ENCODE measurements at regions not wholly inside any gene's neighbourhood (a gene's known extent, or its start where the extent isn't known, plus 50 kb on each side); places are given as distances from the start of the nearest gene placed in this dataset.

- H3K27ac ChIP-seq = no peak overlapping the region
- DNase-seq (ENCODE audit: low read depth in 1 of 2, low spot score in 1 of 2) (no peak), FAIRE-seq (no peak), ATAC-seq (no peak)
- H3K4me1 ChIP-seq = no peaks in the 10 kb centered on the region
- CTCF ChIA-PET = no interaction called here
- H3K4me2 ChIP-seq = no peak overlapping the region
- H3K9me3 ChIP-seq = no peaks in the 10 kb centered on the region
- TF ChIP-seq TP53 (CRISPR knock-in tag; IDR thresholded peaks at IDR 0.05) (no peak), ESRRA (IDR thresholded peaks at IDR 0.05; ENCODE audit: borderline replicate concordance, low read length) (no peak), ELK1 (IDR thresholded peaks at IDR 0.05; ENCODE audit: low read depth, low read length) (no peak), EHMT2 (IDR thresholded peaks at IDR 0.05; ENCODE audit: low read depth) (no peak), HDAC2 (IDR thresholded peaks at IDR 0.05) (no peak), SMC3 (IDR thresholded peaks at IDR 0.05) (no peak), NR3C1 (IDR thresholded peaks at IDR 0.05) (no peak), JUNB (IDR thresholded peaks at IDR 0.05) (no peak), ZNF302 (CRISPR knock-in tag; IDR thresholded peaks at IDR 0.05) (no peak)
- TF ChIP-seq, protein P1, sequence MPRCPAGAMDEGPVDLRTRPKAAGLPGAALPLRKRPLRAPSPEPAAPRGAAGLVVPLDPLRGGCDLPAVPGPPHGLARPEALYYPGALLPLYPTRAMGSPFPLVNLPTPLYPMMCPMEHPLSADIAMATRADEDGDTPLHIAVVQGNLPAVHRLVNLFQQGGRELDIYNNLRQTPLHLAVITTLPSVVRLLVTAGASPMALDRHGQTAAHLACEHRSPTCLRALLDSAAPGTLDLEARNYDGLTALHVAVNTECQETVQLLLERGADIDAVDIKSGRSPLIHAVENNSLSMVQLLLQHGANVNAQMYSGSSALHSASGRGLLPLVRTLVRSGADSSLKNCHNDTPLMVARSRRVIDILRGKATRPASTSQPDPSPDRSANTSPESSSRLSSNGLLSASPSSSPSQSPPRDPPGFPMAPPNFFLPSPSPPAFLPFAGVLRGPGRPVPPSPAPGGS (IDR thresholded peaks at IDR 0.05) = no peak
- TF ChIP-seq, protein P2, sequence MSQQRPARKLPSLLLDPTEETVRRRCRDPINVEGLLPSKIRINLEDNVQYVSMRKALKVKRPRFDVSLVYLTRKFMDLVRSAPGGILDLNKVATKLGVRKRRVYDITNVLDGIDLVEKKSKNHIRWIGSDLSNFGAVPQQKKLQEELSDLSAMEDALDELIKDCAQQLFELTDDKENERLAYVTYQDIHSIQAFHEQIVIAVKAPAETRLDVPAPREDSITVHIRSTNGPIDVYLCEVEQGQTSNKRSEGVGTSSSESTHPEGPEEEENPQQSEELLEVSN (IDR thresholded peaks at IDR 0.05; ENCODE audit: borderline replicate concordance, low read depth) = no peak
- POLR2A ChIA-PET = no interaction called here
- no peak overlapping the region for H3K4me3 ChIP-seq
- 46% methylated on average over 2 of the region's 2 CpGs for WGBS (ENCODE audit: missing lambda C conversion rate)
Measured at GRCh38 chr15:35931799-35932341, 385.9 kb upstream of the DPH6 start.

- FAIRE-seq (no peak), DNase-seq (ENCODE audit: low read depth in 1 of 2, low spot score in 1 of 2) (no peak), ATAC-seq (no peak)
- Histone ChIP-seq H3K27ac (no peak overlapping the region), H3K4me1 (no peaks in the 10 kb centered on the region), H3K4me2 (no peak overlapping the region), H3K4me3 (no peak overlapping the region), H3K9me3 (no peaks in the 10 kb centered on the region)
- POLR2A ChIA-PET = no interaction called here
- TF ChIP-seq, protein P2 (IDR thresholded peaks at IDR 0.05; ENCODE audit: borderline replicate concordance, low read depth) = no peak
- TF ChIP-seq TP53 (CRISPR knock-in tag; IDR thresholded peaks at IDR 0.05) (no peak), CHD4 (IDR thresholded peaks at IDR 0.05; ENCODE audit: borderline replicate concordance) (no peak), ESRRA (IDR thresholded peaks at IDR 0.05; ENCODE audit: borderline replicate concordance, low read length) (no peak), HMGXB4 (CRISPR knock-in tag; IDR thresholded peaks at IDR 0.05; ENCODE audit: borderline replicate concordance) (no peak), USF2 (IDR thresholded peaks at IDR 0.05) (no peak)
- TF ChIP-seq, protein P3, sequence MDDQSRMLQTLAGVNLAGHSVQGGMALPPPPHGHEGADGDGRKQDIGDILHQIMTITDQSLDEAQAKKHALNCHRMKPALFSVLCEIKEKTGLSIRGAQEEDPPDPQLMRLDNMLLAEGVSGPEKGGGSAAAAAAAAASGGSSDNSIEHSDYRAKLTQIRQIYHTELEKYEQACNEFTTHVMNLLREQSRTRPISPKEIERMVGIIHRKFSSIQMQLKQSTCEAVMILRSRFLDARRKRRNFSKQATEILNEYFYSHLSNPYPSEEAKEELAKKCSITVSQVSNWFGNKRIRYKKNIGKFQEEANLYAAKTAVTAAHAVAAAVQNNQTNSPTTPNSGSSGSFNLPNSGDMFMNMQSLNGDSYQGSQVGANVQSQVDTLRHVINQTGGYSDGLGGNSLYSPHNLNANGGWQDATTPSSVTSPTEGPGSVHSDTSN (IDR thresholded peaks at IDR 0.05) = no peak
- CTCF ChIA-PET = no interaction called here
- WGBS (ENCODE audit: missing lambda C conversion rate) = 70% methylated on average over 5 of the region's 5 CpGs
Measured at GRCh38 chr15:35932531-35932930, 386.6 kb upstream of the DPH6 start.
